Gastroesophageal sphincter (tissue), 4 donors: ENCODE measurements at regions not wholly inside any gene's neighbourhood (a gene's known extent, or its start where the extent isn't known, plus 50 kb on each side); places are given as distances from the start of the nearest gene placed in this dataset.

Source experiments
- ATAC-seq: fragments of 150-250 bp; one replicate; pipeline ENCODE4 v1.9.1; 2016; ENCODE audit warnings: mild to moderate bottlenecking, moderate library complexity
- H3K27ac ChIP-seq, 4 donors: fragments of 200-600 bp; sonication (generic) in 3 of 4; 1 replicate in 3 of 4; 2 replicates in 1 of 4; pipeline ENCODE4 v1.5.1; 2016 to 2019
- H3K27me3 ChIP-seq: fragments of 200-600 bp; sonication (generic); one replicate; pipeline ENCODE4 v1.5.1; 2019
- H3K36me3 ChIP-seq, 2 donors: fragments of 200-600 bp; sonication (generic); one replicate each; pipeline ENCODE4 v1.5.1; 2019; ENCODE audit warnings: control low read depth in 1 of 2
- H3K4me1 ChIP-seq, 3 donors: fragments of 200-600 bp; sonication (generic); 1 replicate in 2 of 3; 2 replicates in 1 of 3; pipeline ENCODE4 v1.5.1; 2016 to 2019; ENCODE audit warnings: control low read depth in 2 of 3
- H3K4me3 ChIP-seq, 2 donors: fragments of 200-600 bp; sonication (generic); one replicate each; pipeline ENCODE4 v1.5.1; 2019; ENCODE audit warnings: mild to moderate bottlenecking in 1 of 2, moderate library complexity in 1 of 2
- H3K9me3 ChIP-seq, 3 donors: fragments of 200-600 bp; sonication (generic); one replicate each; pipeline ENCODE4 v1.5.1; 2017 to 2019; ENCODE audit warnings: control low read depth in 2 of 3
- EP300 ChIP-seq: sonication (generic); formaldehyde crosslinking; IDR thresholded peaks from one replicate; pipeline ENCODE4 v1.6.1; 2017; ENCODE audit warnings: antibody characterized with exemption, mild to moderate bottlenecking
- POLR2A ChIP-seq, 2 donors: fragments of 450-650 bp; IDR thresholded peaks; one replicate each; pipeline ENCODE4 v1.6.1; 2017; ENCODE audit warnings: antibody characterized with exemption in 2 of 2, mild to moderate bottlenecking in 2 of 2, moderate library complexity in 1 of 2
- POLR2AphosphoS5 ChIP-seq: sonication (generic); formaldehyde crosslinking; IDR thresholded peaks from one replicate; pipeline ENCODE4 v1.6.1; 2017; ENCODE audit warnings: antibody characterized with exemption
- WGBS, 2 donors: methylation state at CpG; one replicate each; pipeline ENCODE4 v1.1.5; 2018; ENCODE audit warnings: low coverage in 1 of 2; 5-methylcytosine and 5-hydroxymethylcytosine counted together
- TF ChIP-seq, protein P1 (sequence below), 4 experiments: fragments of 200-600 bp in 2 of 4; fragments of 450-650 bp in 2 of 4; sonication (generic) in 1 of 4; IDR thresholded peaks; one replicate each; pipeline ENCODE4 v1.5.1; 2017 to 2019; ENCODE audit warnings: antibody characterized with exemption in 4 of 4, mild to moderate bottlenecking in 2 of 4, moderate library complexity in 2 of 4

DNA sequence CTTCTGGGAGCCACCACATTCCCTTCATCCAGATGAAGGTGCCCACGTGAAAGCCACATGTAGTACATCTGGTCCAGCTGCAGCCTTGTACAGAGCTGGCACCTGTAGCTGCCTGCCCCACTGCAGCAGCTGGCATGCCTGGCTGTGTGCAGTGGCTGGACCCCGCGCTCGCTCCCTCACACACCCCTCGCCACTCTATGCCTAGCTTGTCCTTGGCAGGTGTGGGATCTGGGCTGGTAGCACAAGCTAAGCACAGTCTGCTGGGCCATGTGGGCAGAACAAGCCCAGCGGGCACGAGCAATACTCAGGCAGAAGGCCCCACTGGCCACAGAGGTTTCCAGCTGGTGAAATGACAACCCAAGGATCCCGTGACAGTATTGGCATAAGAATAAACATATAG is 163.9 kb upstream of the PRNP start:
- Histone ChIP-seq H3K4me1 (no peaks in the 10 kb centered on the region), H3K27ac (no peak overlapping the region), H3K4me3 (no peak overlapping the region), H3K9me3 (peaks cover 0 to 5% (median 0%) of the 10 kb centered on the region in 3 donors), H3K27me3 (peaks cover 10% of the 10 kb centered on the region), H3K36me3 (no peaks in the 10 kb centered on the region)
- TF ChIP-seq POLR2A (IDR thresholded peaks at IDR 0.05) (no peak), EP300 (no peak), POLR2AphosphoS5 (no peak)
- TF ChIP-seq, protein P1, sequence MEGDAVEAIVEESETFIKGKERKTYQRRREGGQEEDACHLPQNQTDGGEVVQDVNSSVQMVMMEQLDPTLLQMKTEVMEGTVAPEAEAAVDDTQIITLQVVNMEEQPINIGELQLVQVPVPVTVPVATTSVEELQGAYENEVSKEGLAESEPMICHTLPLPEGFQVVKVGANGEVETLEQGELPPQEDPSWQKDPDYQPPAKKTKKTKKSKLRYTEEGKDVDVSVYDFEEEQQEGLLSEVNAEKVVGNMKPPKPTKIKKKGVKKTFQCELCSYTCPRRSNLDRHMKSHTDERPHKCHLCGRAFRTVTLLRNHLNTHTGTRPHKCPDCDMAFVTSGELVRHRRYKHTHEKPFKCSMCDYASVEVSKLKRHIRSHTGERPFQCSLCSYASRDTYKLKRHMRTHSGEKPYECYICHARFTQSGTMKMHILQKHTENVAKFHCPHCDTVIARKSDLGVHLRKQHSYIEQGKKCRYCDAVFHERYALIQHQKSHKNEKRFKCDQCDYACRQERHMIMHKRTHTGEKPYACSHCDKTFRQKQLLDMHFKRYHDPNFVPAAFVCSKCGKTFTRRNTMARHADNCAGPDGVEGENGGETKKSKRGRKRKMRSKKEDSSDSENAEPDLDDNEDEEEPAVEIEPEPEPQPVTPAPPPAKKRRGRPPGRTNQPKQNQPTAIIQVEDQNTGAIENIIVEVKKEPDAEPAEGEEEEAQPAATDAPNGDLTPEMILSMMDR (IDR thresholded peaks at IDR 0.05) = no peak
- 60% methylated on average over 1 of the region's 8 CpGs; no CpG with 5 or more reads in 1 of the 2 donors for WGBS, 2 donors
- ATAC-seq = no peak

DNA sequence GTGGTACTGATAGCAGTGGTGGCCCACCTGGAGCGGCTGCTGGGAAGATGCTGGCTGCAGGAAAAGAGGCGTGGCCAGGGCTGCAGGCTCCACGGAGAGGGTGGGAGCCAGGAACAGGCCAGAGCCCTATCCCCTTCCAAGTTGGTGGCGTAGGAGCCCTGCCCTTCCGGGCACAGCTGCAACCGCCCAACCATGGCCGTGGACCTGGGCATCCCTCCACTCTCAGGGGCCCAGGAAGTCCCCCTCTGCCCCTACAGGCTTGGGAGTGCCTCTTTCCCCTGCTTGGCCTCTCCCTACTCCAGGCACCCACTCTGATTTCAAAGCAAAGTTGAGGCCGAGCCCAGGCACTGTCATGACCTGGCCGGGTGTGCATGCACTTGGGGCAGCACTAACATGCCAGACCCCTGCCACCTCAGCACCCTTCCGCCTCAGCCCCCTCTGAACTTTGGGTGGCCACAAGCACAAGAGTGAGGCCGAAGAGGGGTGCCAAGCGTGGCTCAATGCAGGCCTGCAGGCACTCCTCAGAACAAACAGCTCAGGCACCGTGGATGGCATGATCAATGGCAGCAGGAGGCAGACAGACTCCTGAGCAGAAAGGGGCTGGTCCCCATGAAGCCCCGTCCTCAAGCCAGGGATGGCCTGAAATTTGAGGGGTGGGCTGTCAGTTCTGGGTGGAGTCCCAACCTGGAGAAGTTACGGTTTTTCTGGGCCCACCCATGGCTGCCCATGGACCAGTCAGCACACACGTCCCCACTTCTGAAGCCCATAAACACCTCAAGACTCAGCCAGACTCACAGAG is 164.9 kb upstream of the PRNP start:
- H3K36me3 ChIP-seq = no peaks in the 10 kb centered on the region
- H3K4me3 ChIP-seq = no peak overlapping the region
- H3K9me3 ChIP-seq = no peaks in the 10 kb centered on the region
- no peak overlapping the region for H3K27ac ChIP-seq
- no peaks in the 10 kb centered on the region for H3K4me1 ChIP-seq
- 43 to 65% methylated on average over 3 to 4 of the region's 16 CpGs for WGBS, 2 donors
- no peak for ATAC-seq
- TF ChIP-seq EP300 = no peak
- TF ChIP-seq POLR2AphosphoS5 = no peak
- TF ChIP-seq, protein P1 (IDR thresholded peaks at IDR 0.05) = no peak
- TF ChIP-seq POLR2A (IDR thresholded peaks at IDR 0.05) = no peak
- H3K27me3 ChIP-seq = peaks cover 15% of the 10 kb centered on the region

DNA sequence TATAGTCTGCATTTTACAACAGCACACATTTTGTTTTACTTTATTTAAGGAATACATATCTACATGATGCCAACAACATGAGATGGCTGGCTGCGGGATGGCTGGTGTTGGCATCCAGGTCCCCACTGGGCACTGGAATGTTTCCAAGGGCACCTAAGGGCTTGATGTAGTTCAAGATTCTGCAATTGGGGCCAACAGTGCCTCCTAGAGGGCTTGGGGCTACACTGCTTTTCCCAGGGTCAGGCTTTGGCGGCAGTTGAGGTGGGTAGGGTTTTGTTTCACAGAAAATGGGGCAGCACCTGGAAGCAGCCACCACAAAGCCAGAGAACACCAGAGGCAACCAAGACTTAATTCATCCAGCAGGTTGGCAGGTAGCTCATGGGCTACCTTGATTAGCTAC is 166.7 kb upstream of the PRNP start:
- no peak for ATAC-seq
- H3K27me3 ChIP-seq = peaks cover 15% of the 10 kb centered on the region
- no peak overlapping the region for H3K4me3 ChIP-seq
- WGBS, 2 donors = 0% methylated on average over 1 of the region's 2 CpGs
- no peaks in the 10 kb centered on the region for H3K4me1 ChIP-seq
- no peak overlapping the region for H3K27ac ChIP-seq
- H3K9me3 ChIP-seq = no peaks in the 10 kb centered on the region
- TF ChIP-seq, protein P1 (IDR thresholded peaks at IDR 0.05) = peak in 1 of 4 experiments; percentile 19
- TF ChIP-seq POLR2A (IDR thresholded peaks at IDR 0.05) = no peak
- H3K36me3 ChIP-seq = no peaks in the 10 kb centered on the region

DNA sequence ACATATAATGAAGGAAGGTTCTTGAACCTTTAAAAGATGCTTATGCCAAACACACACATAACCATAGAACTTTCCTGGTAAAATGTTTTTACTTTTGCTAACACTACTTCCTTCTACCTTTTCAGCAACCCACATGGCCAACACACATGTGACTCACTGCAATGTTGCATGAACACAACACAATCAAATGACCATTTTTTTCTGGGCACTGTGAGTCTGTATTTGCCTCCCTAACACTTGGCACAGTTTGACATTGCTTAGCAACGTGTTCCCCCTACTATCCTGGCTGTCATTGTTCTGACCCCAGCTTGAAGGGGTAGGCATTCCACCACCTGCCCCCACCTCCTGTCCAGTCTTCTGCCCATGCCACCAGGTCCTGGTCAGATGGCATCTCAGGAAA is 169.4 kb upstream of the PRNP start:
- Histone ChIP-seq H3K4me3 (no peak overlapping the region), H3K27me3 (peaks cover 15% of the 10 kb centered on the region), H3K36me3 (no peaks in the 10 kb centered on the region), H3K9me3 (no peaks in the 10 kb centered on the region), H3K4me1 (no peaks in the 10 kb centered on the region), H3K27ac (no peak overlapping the region)
- no peak for ATAC-seq
- 63% methylated on average over 1 of the region's 1 CpG; no CpG with 5 or more reads in 1 of the 2 donors for WGBS, 2 donors
- no peak for TF ChIP-seq POLR2AphosphoS5
- TF ChIP-seq POLR2A (IDR thresholded peaks at IDR 0.05) = no peak
- TF ChIP-seq EP300 = no peak
- TF ChIP-seq, protein P1 (IDR thresholded peaks at IDR 0.05) = no peak

DNA sequence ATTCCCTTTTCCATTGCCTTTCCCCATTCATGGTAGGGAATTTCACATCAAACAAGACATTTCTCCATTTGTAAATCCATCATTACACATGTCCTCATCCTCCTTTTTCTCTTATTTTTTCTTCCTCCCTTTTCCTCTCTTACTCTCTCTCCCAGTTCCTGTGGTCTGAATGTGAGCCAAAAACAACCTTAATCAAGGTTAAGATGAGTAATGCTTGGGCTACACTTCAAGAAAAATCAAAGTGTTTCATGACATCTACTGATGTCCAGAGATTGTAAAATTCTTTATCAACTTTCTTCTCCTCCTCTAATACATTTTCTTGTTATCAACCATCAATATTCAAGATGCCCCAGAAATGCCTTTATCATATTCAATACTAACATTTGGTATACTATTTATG is 172.5 kb upstream of the PRNP start:
- Histone ChIP-seq H3K4me3 (no peak overlapping the region), H3K4me1 (no peaks in the 10 kb centered on the region), H3K9me3 (no peaks in the 10 kb centered on the region), H3K36me3 (no peaks in the 10 kb centered on the region), H3K27ac (no peak overlapping the region), H3K27me3 (peaks cover 10% of the 10 kb centered on the region)
- ATAC-seq = no peak
- TF ChIP-seq, protein P1 (IDR thresholded peaks at IDR 0.05) = no peak
- TF ChIP-seq POLR2AphosphoS5 = no peak
- no peak for TF ChIP-seq EP300
- no peak for TF ChIP-seq POLR2A (IDR thresholded peaks at IDR 0.05)
